Heart right ventricle (tissue), 16 donors: ENCODE measurements at regions not wholly inside any gene's neighbourhood (a gene's known extent, or its start where the extent isn't known, plus 50 kb on each side); places are given as distances from the start of the nearest gene placed in this dataset.

Experiments
- ATAC-seq, 8 donors: fragments of 200-7000 bp; cut with Tn5 transposase; one replicate each; pipeline ENCODE4 v1.9.1; 2020; ENCODE audit warnings: mild to moderate bottlenecking in 8 of 8, moderate library complexity in 8 of 8, moderate number of reproducible peaks in 1 of 8
- DNase-seq, 2 donors: peaks; one replicate each; pipeline ENCODE4 v3.0.0-alpha.2; 2020
- H3K27ac ChIP-seq, 10 donors: fragments of 200-600 bp; sonication (generic) in 2 of 10; one replicate each; pipeline versions ENCODE4 v1.5.0 to v1.8.0; 2020 to 2022; ENCODE audit warnings: mild to moderate bottlenecking in 3 of 10
- H3K27me3 ChIP-seq, 7 donors: fragments of 200-600 bp; one replicate each; pipeline ENCODE4 v1.8.0; 2021 to 2022; ENCODE audit warnings: mild to moderate bottlenecking in 2 of 7
- H3K36me3 ChIP-seq, 9 donors: fragments of 200-600 bp; sonication (generic) in 1 of 9; one replicate each; pipeline versions ENCODE4 v1.5.0 to v1.8.0; 2020 to 2022; ENCODE audit warnings: mild to moderate bottlenecking in 2 of 9
- H3K4me1 ChIP-seq, 9 donors: fragments of 200-600 bp; sonication (generic) in 1 of 9; one replicate each; pipeline versions ENCODE4 v1.5.0 to v1.8.0; 2020 to 2022; ENCODE audit warnings: mild to moderate bottlenecking in 4 of 9
- H3K4me3 ChIP-seq, 10 donors: fragments of 200-600 bp; sonication (generic) in 2 of 10; one replicate each; pipeline versions ENCODE4 v1.5.0 to v1.8.0; 2020 to 2022; ENCODE audit warnings: mild to moderate bottlenecking in 7 of 10, moderate library complexity in 2 of 10
- H3K9me3 ChIP-seq, 11 donors: fragments of 200-600 bp in 10 of 11; sonication (generic) in 2 of 11; one replicate each; pipeline versions ENCODE4 v1.5.0 to v1.8.0; 2013 to 2022; ENCODE audit warnings: mild to moderate bottlenecking in 2 of 11, control low read depth in 1 of 11, moderate library complexity in 1 of 11
- WGBS, 2 donors: extraction: QIAGEN DNeasy Blood & Tissue Kit; methylation state at CpG; one replicate each; pipeline ENCODE4 v1.1.7; 2013; ENCODE audit warnings: inconsistent platforms in 1 of 2; 5-methylcytosine and 5-hydroxymethylcytosine counted together
- intact Hi-C, 10 donors: fragments of 100-400 bp; cut with DNase I; formaldehyde crosslinking; loops; one replicate each; pipeline versions ENCODE4 v1.11.1 to v1.14.2; 2022
- TF ChIP-seq, protein P1 (sequence below), 9 donors: fragments of 200-600 bp; sonication (generic) in 2 of 9; IDR thresholded peaks; one replicate each; pipeline versions ENCODE4 v1.5.0 to v1.8.0; 2021 to 2022; ENCODE audit warnings: antibody characterized with exemption in 9 of 9, mild to moderate bottlenecking in 5 of 9, moderate library complexity in 1 of 9
- donor health status: Arrhythmogenic right ventricular cardiomyopathy.
- donor health status: ischemic (EF 13 %, LVEDD 7.1; RV severe dilation, severe dysfunction).
- donor health status: healthy with polysubstance abuse.
- donor health status: DM: no; HTN: yes; CAD: no.
- donor health status: DM: no; HTN: no; CAD: no.
- donor health status: ischemic (EF 25% LVEDD 6.9; RV normal size, moderate dysfunction).
- donor health status: ischemic (EF 25% LVEDD 5.7; RV mildly dilated, moderate dysfunction).
- donor health status: healthy.
- donor health status: DM: yes; HTN: yes; CAD: no.
- donor health status: Ischemic cardiomyopathy.
- donor health status: ischemic (EF 35%, LVEDD 5.7; RV mildly dilated, moderate dysfunction).
- donor health status: nonischemic (EF 11% LVEDD 7.7; RV severe dilation, severe dysfunction).
- donor health status: DM: yes; HTN: yes; CAD: no.
- donor health status: PGD.
- donor health status: ischemic (EF 29% LVEDD 5.4; RV normal size, mild dysfunction).
- donor health status: nonischemic (EF 23%, LVEDD 6.1; RV moderate dilation, normal function).

DNA sequence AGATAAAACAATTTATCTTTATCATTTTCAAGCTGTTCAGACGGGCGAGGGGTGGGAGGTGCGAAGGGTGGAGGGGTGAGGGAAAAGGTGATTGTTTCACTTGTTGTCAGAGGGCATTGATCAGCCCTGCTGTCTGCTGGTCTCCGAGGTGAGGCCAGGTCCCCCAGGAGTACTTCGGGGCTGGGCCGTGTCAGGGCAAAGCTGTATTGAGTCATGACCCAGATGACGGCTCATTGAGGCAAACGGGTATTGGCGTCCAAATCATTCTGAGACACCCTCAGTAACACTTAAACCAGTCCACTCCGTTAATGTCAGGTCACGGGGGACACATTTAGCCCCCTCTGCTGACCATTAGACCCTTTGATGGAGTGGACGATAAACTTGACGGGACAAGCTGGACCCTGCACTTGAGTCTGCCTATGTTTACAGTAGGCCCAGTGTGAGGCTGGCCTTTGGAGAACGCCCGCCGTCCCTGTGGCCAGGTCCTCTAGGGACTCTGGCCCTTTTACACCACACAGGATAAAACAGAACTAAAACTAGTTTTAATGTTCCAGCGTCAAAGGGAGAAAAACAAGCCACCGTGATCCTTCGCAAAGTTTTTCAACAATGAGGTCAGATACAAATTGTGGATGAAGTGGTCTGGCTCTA, 502.2 kb upstream of the ZFHX3 start:
- TF ChIP-seq, protein P1, sequence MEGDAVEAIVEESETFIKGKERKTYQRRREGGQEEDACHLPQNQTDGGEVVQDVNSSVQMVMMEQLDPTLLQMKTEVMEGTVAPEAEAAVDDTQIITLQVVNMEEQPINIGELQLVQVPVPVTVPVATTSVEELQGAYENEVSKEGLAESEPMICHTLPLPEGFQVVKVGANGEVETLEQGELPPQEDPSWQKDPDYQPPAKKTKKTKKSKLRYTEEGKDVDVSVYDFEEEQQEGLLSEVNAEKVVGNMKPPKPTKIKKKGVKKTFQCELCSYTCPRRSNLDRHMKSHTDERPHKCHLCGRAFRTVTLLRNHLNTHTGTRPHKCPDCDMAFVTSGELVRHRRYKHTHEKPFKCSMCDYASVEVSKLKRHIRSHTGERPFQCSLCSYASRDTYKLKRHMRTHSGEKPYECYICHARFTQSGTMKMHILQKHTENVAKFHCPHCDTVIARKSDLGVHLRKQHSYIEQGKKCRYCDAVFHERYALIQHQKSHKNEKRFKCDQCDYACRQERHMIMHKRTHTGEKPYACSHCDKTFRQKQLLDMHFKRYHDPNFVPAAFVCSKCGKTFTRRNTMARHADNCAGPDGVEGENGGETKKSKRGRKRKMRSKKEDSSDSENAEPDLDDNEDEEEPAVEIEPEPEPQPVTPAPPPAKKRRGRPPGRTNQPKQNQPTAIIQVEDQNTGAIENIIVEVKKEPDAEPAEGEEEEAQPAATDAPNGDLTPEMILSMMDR (IDR thresholded peaks at IDR 0.05): no peak
- Histone ChIP-seq H3K4me1 (no peaks in the 10 kb centered on the region), H3K27ac (no peak overlapping the region), H3K9me3 (peaks cover 0 to 2% (median 0%) of the 10 kb centered on the region in 11 donors), H3K36me3 (no peaks in the 10 kb centered on the region), H3K27me3 (peaks cover 0 to 83% (median 60%) of the 10 kb centered on the region in 7 donors), H3K4me3 (no peak overlapping the region)
- intact Hi-C loops: no loop called here
- 72 to 77% methylated on average over 19 of the region's 19 CpGs for WGBS, 2 donors
- DNase-seq (no peak), ATAC-seq (no peak)

DNA sequence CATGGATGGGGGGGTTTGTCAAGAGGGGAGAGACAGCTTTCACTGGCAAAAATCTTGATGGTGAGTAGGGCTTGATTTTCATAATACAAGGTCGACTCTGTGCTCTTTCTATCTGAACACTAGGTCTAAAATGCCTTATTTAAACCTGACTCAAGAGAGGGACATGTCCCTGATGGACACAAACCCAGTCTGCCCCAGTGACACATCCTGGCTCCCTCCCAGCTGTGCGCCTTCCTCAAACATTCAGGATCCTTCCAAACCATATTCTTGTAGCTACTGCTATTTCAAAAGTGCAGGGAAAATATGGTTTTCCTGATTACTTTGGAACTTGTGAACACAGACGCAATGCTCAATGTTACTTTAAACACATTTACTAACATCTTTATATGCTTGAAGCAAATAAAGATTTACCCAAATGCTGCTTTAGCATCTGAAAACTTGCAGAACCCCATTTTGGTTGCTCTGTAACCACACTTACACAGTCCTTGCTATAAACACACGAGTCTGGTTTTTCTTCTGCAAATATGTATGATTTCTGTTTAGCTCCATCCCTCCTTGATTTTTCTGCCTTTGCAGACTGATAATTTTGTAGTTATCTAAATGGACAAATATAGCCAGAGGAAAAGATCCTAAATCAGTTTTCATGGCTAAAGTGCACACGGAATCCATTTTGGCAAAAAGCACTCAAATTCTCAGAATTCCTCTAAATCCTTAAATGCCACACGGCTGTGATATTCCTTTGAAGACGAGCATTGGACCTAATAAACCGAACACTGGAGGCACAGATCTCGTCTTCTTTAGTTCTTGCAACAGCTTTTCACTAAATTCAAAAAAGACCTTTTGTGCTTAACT, 499.9 kb upstream of the ZFHX3 start:
- Histone ChIP-seq H3K9me3 (peaks cover 0 to 2% (median 0%) of the 10 kb centered on the region in 11 donors), H3K4me1 (no peaks in the 10 kb centered on the region), H3K27me3 (peaks cover 0 to 95% (median 80%) of the 10 kb centered on the region in 7 donors), H3K4me3 (no peak overlapping the region), H3K27ac (no peak overlapping the region), H3K36me3 (no peaks in the 10 kb centered on the region)
- no peak for ATAC-seq
- no peak for DNase-seq
- intact Hi-C loops: no loop called here
- TF ChIP-seq, protein P1 (IDR thresholded peaks at IDR 0.05): no peak
- 73 to 76% methylated on average over 9 of the region's 9 CpGs for WGBS, 2 donors

DNA sequence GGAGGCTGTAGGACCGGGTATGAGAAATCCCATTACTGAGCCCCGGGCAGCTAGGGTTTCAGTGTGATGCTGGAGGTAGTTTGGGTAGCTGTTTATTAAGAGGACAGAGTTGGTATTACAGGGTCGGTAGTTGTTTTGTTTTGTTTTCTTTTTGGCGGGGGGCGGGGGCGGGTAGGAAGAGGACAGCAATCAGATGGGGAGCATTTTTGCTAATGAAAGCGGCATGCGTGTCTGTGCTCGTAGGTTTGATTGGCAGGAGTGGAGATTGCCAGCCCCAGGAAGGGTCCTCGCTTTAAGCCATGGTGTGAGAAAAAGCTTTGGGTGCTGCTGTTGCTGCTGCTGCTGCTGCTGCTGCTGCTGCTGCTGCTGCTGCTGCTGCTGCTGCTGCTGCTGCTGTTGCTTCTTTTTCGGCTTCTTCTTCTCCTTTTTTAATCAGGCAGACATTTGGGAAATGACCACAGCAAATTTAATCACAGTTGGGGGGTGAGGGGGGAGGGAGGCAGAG, 498.5 kb upstream of the ZFHX3 start:
- Histone ChIP-seq H3K27ac (no peak overlapping the region), H3K4me1 (no peaks in the 10 kb centered on the region), H3K4me3 (no peak overlapping the region), H3K36me3 (no peaks in the 10 kb centered on the region), H3K27me3 (peaks cover 0 to 90% (median 76%) of the 10 kb centered on the region in 7 donors), H3K9me3 (no peaks in the 10 kb centered on the region)
- no peak for DNase-seq
- ATAC-seq: no peak
- TF ChIP-seq, protein P1 (IDR thresholded peaks at IDR 0.05): no peak
- intact Hi-C loops: no loop called here
- 8 to 14% methylated on average over 11 of the region's 11 CpGs for WGBS, 2 donors

DNA sequence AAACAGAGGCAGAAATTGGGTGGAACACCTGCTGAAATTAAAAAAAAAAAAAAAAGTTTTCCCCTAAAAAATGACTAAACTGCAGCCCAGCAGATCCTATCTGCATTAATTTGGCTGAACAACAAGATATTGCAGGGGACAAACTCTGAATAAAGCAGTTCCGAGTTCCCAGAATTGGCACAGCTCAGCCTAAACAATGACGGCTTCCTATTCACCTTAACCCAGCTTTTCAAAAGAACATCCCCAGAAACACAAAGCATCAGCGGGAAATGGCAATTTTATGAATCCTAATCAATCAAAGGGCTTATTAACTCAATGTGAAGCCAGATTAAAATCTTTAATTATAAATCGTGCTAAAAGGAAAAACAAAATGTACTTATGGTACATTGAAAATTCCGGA, 497.8 kb upstream of the ZFHX3 start:
- no peak overlapping the region for H3K4me3 ChIP-seq
- H3K36me3 ChIP-seq: no peaks in the 10 kb centered on the region
- 54 to 73% methylated on average over 5 of the region's 5 CpGs for WGBS, 2 donors
- ATAC-seq: no peak
- TF ChIP-seq, protein P1 (IDR thresholded peaks at IDR 0.05): no peak
- H3K27me3 ChIP-seq: peaks cover 0 to 85% (median 72%) of the 10 kb centered on the region in 7 donors
- H3K27ac ChIP-seq: no peak overlapping the region
- intact Hi-C loops: no loop called here
- no peaks in the 10 kb centered on the region for H3K4me1 ChIP-seq
- DNase-seq: no peak
- H3K9me3 ChIP-seq: no peaks in the 10 kb centered on the region
